Lung (tissue), 11 donors: ENCODE measurements at regions not wholly inside any gene's neighbourhood (a gene's known extent, or its start where the extent isn't known, plus 50 kb on each side); places are given as distances from the start of the nearest gene placed in this dataset.

Experiments
- ATAC-seq: fragments of 200-7000 bp; cut with Tn5 transposase; one replicate; pipeline ENCODE4 v1.9.1; 2020; ENCODE audit warnings: moderate number of reproducible peaks; ENCODE audit not compliant: insufficient read depth, low FRiP score
- DNase-seq, 3 donors: peaks; one replicate each; pipeline ENCODE4 v3.0.0-alpha.2; 2013 to 2017
- H3K27ac ChIP-seq, 2 donors: one replicate each; pipeline ENCODE4 v1.5.1; 2013; ENCODE audit warnings: mild to moderate bottlenecking in 2 of 2, moderate library complexity in 2 of 2, control low read depth in 1 of 2, inconsistent platforms in 1 of 2, low read depth in 1 of 2, low read length in 1 of 2
- H3K27me3 ChIP-seq, 3 donors: one replicate each; pipeline ENCODE4 v1.5.1; 2013; ENCODE audit warnings: low read length in 2 of 3; ENCODE audit not compliant: control insufficient read depth in 3 of 3, insufficient read depth in 3 of 3
- H3K36me3 ChIP-seq, 4 donors: one replicate each; pipeline ENCODE4 v1.5.1; 2013; ENCODE audit warnings: low read length in 4 of 4, mild to moderate bottlenecking in 1 of 4, moderate library complexity in 1 of 4; ENCODE audit not compliant: control insufficient read depth in 4 of 4, insufficient read depth in 4 of 4
- H3K4me1 ChIP-seq, 5 donors: one replicate each; pipeline ENCODE4 v1.5.1; 2013; ENCODE audit warnings: low read length in 5 of 5, mild to moderate bottlenecking in 2 of 5, moderate library complexity in 1 of 5; ENCODE audit not compliant: control insufficient read depth in 5 of 5, insufficient read depth in 5 of 5
- H3K4me3 ChIP-seq: one replicate; pipeline ENCODE4 v1.5.1; 2013; ENCODE audit warnings: mild to moderate bottlenecking, control low read depth, moderate library complexity
- H3K9ac ChIP-seq, 2 donors: one replicate each; pipeline ENCODE4 v1.5.1; 2013; ENCODE audit warnings: low read length in 2 of 2, control low read depth in 1 of 2; ENCODE audit not compliant: insufficient read depth in 1 of 2
- H3K9me3 ChIP-seq, 4 donors: one replicate each; pipeline ENCODE4 v1.5.1; 2013; ENCODE audit warnings: low read length in 3 of 4, mild to moderate bottlenecking in 1 of 4, moderate library complexity in 1 of 4; ENCODE audit not compliant: control insufficient read depth in 4 of 4, insufficient read depth in 3 of 4
- CTCF ChIP-seq: IDR thresholded peaks from 2 replicates; pipeline ENCODE4 v1.5.1; 2012; ENCODE audit warnings: mild to moderate bottlenecking; ENCODE audit errors: control extremely low read depth, extremely low read depth
- WGBS, 2 donors: extraction: QIAGEN DNeasy Blood & Tissue Kit; methylation state at CpG; one replicate each; pipeline ENCODE4 v1.1.7; 2013; 5-methylcytosine and 5-hydroxymethylcytosine counted together
- donor health status: control.
- donor health status: control.
- donor health status: Bipolar disorder and iron deficiency.
- donor health status: healthy.
- donor health status: DM: yes; HTN: yes; CAD: no.

DNA sequence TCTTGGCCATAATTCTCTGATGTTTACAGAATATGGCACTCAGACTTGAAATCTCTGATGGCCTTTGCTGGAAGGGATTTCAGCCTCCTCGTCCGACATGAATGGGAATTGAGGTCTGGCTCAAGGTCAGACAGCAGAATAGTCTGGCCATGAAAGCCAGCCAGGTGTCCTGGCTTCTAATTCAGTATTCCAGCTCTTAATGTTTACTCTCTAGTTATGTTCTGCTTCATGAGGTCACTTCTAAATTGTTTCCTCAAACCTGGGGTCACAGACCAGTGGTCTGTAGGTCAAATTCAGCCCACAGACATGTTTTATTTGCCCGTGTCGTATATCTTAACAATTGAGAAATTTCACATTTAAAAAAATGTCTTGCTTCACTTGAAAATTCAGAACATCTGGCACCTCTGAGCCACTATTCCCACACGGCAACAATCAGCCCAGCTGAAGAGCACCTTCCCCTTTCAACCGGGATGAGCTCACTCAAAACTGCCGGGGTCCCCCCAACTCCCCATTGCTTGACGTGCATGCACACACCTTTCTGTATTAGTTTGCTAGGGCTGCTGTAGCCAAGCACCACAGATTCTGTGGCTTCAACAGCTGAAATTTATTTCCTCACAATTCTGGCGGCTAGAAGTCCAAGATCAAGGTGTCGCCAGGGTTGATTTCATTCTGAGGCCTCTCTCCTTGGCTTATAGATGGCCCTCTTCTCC lies 243.5 kb downstream of the ENC1 start:
- Histone ChIP-seq H3K27ac (no peak overlapping the region), H3K9ac (no peak overlapping the region), H3K4me1 (peaks cover 0 to 12% (median 7%) of the 10 kb centered on the region in 5 donors), H3K4me3 (no peak overlapping the region), H3K27me3 (no peaks in the 10 kb centered on the region), H3K9me3 (peaks cover 0 to 4% (median under 1%) of the 10 kb centered on the region in 4 donors), H3K36me3 (no peaks in the 10 kb centered on the region)
- WGBS, 2 donors, result 83 to 91% methylated on average over 10 of the region's 10 CpGs
- no peak for TF ChIP-seq CTCF
- DNase-seq (no peak), ATAC-seq (no peak)

DNA sequence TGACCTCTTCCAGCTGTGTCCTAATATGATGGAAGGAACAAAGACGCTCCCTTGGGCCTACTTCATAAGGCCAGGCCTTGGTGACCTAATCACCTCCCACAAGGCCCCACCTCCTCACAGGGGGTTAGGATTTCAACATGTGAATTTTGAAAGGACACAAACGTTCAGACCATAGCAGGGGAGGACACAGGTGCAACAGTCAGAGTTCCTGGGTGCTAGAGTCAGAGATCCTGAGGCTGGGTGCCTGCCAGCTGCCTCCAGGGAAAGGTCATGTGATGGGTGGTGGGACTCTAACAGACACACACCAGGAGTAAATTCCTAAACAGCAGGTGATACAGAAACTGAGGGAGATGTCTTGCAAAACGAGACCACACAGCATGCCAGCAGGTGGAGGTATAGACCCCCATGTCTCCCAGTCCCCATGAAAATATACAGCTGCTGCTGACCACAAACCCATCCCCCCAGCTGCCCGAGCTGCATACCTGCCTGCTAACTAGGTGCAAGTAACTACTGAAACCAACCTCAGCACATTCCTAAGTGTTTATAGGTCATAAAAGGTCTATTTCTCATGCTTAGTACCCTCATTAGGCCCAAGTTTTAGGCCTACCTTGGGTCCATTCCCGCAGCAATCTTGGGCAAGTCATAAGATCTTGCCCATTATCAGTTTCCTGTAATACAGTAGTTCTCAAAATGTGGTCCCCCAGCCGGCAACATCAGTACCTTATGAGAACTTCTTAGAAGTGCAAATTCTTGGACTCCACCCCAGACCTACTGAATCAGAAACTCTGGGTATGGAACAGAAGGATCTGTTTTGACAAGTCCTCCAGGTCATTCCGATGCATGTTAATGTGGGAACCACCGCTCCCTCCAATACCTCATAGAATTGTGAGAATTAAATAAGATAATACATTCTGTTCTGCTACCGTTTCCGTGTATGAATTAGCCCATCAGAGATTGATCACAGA lies 245.3 kb downstream of the ENC1 start:
- no peak overlapping the region for H3K9ac ChIP-seq
- H3K27me3 ChIP-seq, result no peaks in the 10 kb centered on the region
- H3K9me3 ChIP-seq, result peaks cover 0 to 4% (median under 1%) of the 10 kb centered on the region in 4 donors
- H3K4me1 ChIP-seq, result peaks cover 0 to 21% (median 7%) of the 10 kb centered on the region in 5 donors
- 75 to 78% methylated on average over 10 of the region's 10 CpGs for WGBS, 2 donors
- no peak overlapping the region for H3K4me3 ChIP-seq
- no peak for DNase-seq
- no peak for TF ChIP-seq CTCF
- no peak for ATAC-seq
- H3K36me3 ChIP-seq, result no peaks in the 10 kb centered on the region
- H3K27ac ChIP-seq, result no peak overlapping the region

DNA sequence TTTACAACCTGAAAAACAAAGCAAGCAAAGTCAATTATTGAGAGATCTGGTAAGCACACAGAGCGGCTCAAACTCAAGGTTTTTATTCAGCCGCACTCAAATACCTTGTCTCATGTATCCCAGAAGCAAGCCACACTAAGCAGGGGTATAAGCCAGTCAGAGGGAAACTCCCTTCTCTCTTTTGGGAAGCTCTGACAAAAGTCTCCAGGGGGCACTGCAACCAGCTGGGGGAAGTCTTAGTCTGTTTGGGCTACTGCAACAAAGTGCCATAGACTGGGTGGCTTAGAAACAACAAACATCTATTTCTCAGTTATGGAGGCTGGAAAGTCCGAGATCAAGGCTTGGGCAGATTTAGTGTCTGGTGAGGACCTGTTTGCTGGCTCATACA lies 246.0 kb downstream of the ENC1 start:
- no peak for TF ChIP-seq CTCF
- H3K27ac ChIP-seq, result no peak overlapping the region
- no peak for ATAC-seq
- no peaks in the 10 kb centered on the region for H3K36me3 ChIP-seq
- H3K9me3 ChIP-seq, result peaks cover 0 to 4% (median under 1%) of the 10 kb centered on the region in 4 donors
- H3K9ac ChIP-seq, result no peak overlapping the region
- H3K4me1 ChIP-seq, result peaks cover 0 to 28% (median 5%) of the 10 kb centered on the region in 5 donors
- DNase-seq, result no peak
- WGBS, 2 donors, result 94 to 97% methylated on average over 3 of the region's 3 CpGs
- H3K4me3 ChIP-seq, result no peak overlapping the region
- H3K27me3 ChIP-seq, result no peaks in the 10 kb centered on the region
